ENCODE measurements at regions not wholly inside any gene's neighbourhood (a gene's known extent, or its start where the extent isn't known, plus 50 kb on each side); places are given as distances from the start of the nearest gene placed in this dataset.

DNA sequence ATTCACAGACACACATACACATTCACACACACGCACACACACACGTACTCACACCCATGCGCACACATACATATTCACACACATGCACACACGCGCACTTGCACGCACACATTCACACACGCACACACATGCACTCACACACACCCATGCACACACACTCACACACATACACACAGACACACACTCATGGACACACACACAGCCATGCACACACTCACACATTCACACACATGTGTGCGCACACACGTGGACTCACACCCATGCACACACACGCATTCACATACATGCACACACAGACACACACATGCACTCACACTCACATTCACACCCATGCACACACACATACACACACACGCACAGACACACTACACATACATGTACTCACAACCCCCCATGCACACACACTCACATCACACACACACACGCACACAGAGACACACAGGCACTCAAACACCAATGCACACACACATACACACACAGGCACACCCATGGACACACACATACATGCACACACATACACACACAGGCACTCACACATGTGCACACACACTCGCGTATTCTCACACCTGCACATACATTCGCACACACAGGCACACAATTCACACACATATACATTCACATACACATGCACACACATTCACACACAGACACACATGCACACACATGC lies 589.1 kb downstream of the PTPRU start:
- no peak for DNase-seq (ENCODE audit: low spot score)

DNA sequence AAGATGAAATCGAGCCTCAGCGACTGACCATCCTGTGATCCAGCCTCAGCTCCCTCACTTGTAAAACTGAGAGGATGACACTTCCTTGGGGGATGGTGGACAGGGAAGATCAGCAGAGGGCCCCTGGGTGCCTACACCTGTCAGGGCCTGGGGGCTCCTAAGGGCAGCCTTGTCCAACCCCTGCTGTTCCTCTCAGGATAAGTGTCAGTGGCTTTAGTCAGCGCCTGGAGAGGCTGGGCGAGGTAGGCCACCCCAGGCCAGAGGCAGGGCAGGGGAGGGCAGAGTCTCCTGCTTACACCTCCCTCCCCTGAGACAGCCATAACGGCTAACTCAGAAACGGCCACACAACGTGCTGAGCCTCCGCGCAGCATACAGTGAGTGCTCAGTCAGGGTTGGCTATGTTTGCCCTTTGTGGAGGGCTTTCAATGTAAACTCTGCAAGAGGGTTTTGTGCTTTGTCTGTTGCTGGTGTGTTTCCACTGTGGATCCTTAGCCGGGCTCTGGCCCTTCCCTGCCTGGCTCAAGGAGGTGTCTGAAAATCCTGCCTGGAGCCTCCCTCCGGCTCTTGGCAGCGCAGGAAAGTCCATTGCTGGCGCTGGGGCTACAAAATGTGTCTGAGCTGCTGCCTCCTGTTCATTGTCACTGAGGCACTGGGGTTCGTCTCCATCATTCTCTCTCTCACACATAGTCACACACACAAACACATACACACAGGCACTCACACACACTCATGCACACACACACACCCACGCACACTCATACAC lies 588.4 kb downstream of the PTPRU start:
- no peak for DNase-seq (ENCODE audit: low spot score)

DNA sequence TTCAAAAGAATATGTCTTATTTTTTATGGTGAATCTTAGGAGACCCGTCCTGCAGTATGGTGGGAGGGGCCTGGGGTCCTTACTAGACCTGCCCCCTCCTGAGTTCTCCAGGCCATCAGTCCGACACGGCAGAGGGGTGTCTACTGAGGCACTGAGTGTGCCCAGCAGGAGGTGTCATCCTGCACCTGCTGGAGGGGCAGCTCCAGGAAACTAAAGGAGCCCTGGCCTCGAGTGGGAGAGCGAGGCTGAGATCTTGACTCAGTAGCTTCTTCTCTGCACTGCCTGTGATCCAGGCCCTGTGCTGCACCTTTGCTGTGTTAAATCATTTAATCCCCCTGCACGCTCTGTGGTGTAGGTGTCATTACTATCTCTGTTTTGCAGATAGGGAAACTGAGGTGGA lies 587.7 kb downstream of the PTPRU start:
- no peak for DNase-seq (ENCODE audit: low spot score)

DNA sequence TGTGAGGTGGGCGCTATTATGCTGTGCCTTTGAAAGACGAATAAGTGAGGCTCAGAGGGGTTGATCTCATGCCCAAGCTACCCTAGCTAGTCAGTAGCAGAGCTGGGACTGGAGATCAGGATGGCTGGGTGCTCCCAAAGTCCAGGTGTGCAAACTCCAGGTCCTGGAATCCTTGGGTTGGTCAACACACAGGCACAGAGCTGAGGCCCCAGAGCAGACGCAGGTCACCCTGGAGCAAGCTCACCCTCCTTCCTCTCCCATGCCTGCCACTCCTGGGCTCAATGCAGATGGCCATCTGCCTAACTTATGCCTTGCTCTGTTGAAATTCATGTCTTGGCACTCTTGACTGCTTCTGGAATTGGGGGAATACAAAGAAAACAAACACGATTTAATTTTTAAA lies 587.2 kb downstream of the PTPRU start:
- no peak for DNase-seq (ENCODE audit: low spot score)

DNA sequence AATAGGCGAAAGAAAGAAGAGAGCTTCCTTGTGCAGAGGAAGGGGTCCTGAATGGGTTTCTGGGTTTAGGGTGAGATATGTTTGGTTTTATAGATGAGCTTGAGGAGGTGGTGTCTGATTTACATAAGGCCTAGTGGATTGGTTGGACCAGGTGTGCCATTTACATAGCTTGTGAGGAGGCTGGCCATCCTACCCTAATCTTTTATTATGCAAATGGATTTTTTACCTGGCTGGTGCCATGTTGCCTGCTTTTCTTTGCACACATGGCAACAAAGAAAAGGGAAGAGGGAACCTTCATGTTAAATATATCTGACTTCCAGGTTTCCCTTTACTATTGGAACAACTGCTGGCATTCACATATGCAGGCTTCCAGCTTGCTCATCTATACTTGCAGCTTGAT lies 585.3 kb downstream of the PTPRU start:
- no peak for DNase-seq (ENCODE audit: low spot score)

DNA sequence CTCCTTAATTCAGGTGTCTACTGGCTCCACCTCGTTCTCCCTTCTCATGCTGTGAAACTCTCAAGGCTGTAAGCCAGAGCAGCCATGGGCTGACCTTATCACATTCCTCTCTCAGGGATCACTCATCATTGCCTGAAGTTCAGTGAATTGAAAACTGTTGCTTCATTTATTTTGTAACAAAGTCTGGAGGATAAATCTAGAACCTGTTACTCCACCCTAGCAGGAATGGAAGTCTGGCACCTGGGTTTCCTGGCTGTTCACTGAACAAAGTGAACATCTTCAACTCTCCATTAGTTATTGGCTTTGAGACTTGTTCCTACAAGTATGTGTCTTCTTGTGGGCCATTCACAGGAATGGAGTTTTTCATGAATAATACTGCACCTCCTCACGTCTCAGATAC lies 584.1 kb downstream of the PTPRU start:
- DNase-seq (ENCODE audit: low spot score), result no peak

DNA sequence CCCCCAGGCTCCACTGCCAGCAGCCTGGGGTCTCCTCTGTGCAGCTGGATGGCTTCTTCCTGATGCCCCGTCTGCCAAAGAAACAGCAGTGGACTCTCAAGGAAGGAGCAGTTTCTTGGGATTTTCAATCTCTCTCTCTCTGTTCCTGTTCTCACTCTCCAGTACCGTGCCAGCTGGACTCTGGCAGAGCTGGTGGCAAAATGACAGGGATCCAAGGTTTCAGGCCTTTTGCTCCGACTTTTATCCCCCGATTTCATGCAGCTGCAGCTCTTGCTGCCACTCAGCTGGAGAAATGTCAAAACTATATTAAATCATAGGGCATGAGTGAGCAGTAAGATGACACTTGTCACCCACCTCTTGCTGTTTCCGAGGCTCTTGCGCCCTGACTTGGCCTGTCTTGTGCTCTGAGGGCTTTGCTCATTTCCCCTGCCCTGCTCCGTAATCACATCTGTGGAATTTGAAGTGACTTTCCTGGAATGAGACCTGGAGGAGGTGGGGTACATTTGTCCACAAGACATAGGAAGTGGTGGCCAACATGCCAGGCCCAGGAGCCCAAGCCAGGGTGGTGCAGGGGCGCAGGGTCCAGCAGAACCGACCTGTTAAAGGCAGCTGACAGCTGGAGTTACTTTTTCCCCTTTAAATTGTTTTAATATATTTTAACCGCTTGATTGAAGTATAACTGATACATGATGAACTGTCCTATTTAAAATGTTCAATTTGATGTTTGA lies 576.2 kb downstream of the PTPRU start:
- DNase-seq (ENCODE audit: low spot score), result no peak

DNA sequence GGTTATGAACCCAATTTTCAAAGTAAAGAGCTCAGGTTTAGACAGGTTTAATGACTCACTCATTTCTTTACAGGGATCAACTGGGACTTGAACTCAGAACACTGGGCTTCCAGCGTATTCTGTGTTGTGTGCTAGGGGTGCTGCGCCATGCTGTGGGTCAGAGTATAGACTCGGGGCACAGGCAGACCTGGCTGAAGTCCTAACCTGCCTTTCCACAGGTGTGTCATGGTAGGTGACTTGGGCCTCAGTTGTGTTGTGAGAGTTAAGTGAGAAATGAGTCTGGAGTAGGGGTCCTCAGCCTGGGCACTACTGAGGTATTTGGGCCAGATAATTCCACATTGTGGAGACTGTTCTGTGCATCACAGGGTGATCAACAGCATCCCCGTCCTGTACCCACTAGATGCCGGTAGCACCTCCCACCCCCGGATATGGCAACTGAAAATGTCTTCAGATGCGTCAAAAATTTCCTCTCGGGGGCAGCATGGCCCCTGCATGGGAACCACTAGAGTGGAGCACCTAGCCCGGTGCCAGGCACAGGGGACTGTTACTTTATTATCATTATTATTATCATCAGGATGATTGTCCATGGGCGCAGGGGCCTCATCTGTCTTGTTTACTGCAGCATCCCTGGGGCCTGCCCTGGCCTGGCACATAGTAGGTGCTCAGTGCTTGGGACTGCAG lies 575.5 kb downstream of the PTPRU start:
- no peak for DNase-seq (ENCODE audit: low spot score)

DNA sequence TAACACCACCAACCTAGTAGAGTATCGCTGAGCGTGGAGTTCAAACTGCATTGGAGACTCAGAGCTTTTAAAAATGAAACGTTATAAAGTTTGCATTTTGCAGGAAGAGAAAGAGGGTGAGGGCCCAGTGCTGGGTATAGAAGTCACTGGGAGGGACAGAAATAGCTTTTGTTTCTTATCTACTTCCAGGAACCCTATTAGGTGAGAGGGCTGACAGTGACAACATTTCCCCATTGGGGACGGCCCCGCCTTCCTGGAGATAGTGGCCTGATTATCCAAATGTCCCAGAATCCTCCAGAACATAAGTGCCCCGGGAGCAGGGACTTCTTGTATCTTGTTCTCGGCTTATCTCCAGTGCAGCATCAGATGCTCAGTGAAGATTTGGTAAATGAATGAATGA lies 574.9 kb downstream of the PTPRU start:
- no peak for DNase-seq (ENCODE audit: low spot score)

DNA sequence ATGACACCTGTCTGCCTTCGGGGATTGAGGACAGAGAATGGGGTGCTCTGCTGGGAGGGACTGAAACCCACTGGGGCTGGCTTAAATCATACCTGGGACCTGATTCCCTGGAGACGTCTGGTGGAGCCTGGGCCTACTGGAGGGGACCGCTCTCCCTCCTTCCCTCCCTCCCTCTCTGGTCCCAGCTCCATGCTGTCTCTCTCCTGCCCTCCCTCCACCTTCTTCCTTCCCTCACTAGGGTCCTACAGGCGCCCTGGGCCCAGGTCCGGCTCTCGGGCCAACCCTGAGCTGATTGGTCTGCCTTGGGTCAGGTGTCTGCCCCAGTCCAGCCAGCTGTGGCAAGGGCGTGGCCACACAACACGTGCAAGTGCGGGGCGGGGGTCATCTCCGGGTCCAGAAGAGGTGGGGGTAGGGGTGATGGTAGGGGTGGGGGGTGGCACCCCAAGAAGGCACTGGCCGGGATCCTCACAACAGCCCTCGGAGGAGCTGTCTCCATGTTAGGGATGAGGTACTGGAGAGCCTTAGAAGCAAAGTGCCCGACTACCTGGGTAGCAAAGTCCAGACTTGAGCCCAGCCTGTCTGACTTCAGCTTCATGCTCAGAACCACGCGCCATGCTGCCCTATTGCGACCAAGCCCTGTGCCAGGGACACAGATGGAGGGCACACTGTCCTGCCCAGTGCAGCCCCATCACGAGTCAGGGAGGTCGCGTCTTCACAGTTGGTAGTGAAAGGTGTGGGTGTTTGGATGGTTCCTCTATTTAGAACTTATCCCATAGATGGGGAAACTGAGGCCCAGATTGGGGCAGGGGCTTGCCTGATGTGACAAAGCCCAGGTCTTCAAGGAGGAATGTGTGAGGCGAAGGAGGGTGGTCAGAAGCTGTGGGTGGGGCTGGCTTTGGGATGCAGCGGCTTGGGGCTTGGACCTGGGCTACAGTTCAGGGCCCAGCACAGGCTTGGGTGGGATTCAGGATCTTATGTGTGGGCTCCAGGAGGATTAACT lies 574.1 kb downstream of the PTPRU start:
- no peak for DNase-seq (ENCODE audit: low spot score)

DNA sequence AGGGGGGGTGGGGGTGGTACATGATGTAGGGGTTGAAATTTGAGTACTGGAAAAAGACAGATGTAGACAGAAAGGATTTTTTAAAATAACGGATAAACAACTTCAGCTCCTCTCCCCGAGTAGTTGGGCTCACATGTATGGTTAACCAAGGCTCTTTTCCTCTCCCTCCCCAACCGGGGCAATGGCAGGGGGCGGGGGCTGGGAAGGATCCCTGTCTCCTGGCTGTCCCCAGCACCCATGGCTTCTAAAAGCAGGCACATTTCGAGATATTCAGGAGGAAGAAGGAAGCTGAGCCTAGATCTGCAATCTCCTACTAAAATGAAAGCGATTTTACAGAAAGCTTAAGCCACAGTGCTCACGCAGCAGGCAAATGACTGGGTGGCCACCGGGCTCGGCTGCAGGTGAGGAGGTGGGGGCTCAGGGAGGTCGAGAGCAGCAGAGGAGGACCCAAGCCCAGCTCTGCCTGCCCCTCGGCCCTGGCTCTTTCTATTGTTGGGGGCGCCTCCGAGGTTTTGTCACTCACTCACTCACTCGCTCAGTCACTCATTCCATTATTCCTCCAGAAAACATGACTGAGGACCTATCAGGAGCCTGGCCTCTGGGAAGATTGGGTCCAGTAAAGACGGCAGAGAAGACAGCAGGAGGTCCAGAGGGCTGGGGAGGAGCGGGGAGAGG lies 573.3 kb downstream of the PTPRU start:
- DNase-seq (ENCODE audit: low spot score), result no peak

DNA sequence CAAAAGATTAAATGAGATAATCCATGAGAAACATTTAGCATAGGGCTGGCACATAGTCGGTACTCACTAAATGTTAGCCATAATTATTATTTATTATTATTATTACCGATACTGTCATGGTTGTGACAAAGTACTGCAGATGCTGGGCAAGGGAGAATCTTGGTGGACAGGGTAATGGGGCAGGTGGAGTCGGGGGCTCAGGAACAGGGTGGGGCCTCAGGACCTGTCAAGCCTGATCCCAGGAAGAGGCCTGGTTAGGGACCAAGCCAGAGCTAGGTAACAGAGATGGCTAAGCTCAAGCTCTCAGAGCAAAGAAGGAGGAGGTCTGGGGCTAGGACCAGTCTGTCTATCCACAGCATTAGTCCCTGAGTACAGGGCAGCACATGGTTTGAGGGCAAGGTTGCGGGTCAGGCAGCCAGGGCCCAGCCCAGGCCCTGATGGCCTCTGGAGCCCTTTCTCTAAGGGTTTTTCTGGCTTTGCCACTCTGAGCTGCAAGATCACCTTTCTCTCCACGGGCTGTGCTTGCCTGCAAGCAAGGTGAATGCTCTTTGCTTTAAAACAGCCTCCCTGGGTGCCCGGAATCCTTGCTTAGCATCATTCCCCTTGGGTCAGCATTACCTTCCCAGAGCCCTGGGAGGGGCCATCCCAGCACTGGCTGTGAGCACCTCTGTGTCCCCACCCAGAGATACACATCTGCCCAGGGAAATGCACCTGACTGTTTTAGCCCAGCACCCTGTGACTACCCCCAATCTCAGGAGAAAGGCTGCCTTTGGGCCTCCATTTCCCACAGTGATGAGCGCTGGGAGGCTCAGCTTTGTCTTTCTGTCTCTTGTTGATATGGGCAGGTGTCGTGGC lies 572.0 kb downstream of the PTPRU start:
- DNase-seq (ENCODE audit: low spot score), result no peak

DNA sequence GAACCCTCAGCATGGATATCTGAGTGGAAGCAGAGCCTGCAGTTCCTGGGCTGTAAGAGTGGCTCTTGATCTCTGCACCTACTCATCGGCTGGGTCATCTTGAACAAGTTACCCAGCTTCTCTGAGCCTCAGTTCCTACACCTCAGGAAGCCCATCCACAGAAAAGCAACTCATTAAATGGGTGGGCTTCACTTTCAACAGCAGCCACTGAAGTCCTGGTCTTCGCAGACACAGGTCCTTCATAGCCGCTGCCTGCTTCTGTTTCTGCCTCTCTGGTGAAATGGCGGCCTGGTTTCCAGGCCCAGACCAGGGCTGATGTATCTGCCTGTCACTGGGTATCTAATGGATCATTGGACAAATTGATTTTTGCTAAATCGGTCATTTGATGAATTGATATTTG lies 571.4 kb downstream of the PTPRU start:
- no peak for DNase-seq (ENCODE audit: low spot score)

DNA sequence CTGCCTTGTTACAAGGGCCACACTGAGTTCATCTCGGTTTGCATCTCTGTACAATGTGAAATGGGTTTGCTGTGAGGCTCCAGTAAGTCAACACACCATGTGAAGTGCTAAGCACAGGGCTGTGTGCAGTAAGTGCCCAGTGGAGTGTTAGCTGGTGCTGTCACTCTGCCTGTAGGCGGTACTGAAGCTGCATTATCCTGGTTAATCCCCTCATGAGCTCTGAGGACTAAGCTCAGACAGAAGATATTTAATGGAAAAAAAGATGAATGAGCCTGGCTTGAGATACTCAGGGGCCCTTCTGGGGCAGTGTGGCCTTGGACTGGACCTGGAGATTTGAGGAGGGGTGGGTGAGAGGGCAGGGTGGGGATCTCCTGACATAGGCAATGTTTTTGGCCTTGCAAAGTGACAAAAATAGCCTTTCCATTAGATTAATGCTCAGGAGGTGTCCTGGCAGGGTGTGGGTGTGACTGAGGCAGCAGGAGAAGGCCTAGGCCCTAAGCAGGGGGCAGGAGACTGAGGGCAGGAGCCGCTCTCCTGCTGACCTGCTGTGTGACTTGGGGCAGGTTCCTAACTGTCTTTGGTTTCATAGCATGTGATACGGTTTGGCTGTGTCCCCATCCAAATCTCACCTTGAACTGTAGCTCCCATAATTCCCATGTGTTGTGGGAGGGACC lies 570.5 kb downstream of the PTPRU start:
- no peak for DNase-seq (ENCODE audit: low spot score)

DNA sequence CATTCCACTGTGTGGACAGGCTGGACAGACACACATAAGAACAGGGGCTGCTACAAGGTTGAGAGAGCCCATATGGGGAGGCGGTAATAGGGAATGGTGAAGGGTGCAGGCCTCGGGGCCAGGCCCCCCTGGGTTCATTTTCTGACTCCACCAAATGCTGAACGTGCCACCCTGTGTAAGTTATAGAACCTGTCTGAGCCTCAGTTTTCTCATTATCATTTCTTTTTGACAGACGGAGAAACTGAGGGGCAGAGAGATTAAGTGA lies 569.5 kb downstream of the PTPRU start:
- DNase-seq (ENCODE audit: low spot score), result no peak

DNA sequence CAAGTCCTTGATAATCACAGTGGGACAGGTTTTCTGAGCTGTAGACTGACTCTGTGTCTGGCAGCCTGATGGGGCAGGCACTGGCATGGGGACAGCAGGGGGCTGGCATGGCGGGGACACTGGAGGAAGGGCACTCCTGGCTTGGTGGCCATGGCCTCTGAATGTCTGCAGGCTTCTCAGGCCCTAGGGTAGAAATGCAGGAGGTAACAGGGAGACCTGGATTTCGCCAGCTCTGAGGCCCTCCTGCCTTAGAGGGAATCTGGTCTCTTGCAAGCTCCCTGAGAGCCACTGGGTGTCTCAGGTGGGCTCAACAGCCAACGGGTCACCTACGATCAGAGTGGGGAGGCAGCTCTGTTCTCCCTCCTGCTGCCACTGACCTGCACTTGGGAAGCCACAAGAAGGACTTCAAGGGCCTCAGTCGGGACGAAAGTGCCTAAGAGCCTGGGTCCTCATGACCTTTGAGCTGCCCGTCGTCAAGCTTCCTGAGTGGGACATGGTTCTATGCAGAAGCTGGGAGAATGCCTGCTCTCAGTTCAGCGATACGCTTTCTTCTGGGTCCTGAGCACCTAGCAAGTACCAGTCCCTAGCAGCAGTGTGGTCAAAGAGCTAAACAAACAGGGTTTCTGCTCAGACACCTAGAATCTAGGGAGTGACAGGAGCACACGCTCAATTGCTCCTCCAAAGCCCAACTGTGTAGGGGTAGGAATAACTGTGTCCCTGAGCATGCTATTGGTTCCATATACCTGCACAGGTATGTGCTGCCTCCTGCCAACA lies 569.0 kb downstream of the PTPRU start:
- no peak for DNase-seq (ENCODE audit: low spot score)

DNA sequence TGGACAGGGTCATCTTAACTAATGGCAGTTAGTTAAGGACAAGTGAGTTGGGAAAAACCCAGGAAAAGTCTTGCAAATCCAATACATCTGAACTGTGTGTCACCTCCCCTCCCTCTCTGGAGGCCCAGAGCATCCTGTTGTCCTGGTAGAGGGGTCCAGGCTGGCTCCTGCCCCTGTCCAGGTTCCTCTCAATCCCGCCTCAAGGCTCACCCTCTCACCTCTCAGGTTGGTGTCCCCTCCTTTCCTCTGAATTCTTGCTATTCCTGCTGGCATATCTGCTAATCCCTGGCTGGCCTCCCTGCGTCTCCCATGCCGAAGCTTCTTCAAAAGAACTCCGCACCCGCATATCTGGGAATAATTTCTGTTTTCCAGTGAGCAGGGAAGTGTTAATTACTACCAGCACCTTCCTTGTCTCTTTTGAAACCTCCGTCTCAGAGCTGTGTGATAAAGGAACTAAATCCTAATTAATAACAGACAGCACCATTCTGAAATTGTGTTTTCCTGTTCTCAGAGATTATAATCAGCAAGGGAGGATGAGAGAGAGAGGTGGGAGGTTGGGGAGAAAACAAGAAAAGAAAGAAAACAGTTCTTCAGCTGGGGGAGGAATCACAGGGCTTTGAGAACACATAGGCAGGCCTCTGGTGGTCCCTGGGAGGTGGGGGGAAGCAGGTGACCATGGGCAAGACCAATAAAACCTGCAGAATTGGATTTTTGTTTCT lies 568.0 kb downstream of the PTPRU start:
- no peak for DNase-seq (ENCODE audit: low spot score)

DNA sequence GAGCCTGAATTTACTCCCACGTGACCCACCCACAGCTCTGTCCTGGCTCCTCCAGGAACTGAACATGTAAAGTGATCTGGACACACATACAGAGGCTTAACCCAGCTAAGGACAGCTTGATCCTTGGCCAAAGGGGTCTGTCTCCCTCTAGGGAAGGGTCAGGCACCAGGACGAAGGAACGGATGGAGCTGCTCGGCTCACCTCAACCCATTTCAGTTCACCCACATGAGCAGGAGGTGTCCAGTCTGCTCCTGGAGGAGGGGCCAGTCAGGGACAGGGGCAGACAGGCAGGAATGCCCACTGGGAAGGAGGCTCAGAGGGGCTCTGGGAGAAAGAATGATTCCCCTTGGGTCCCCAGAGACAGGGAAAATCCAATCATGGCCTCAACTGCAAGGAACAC lies 567.2 kb downstream of the PTPRU start:
- DNase-seq (ENCODE audit: low spot score), result no peak

Measured in H4 (cell line).